H1 (cell line): ENCODE measurements at regions not wholly inside any gene's neighbourhood (a gene's known extent, or its start where the extent isn't known, plus 50 kb on each side); places are given as distances from the start of the nearest gene placed in this dataset.

Source experiments
- CHD2 ChIP-seq: IDR thresholded peaks from 2 replicates; pipeline ENCODE4 v1.6.1; 2012; ENCODE audit warnings: low read length, improper control_type of control experiment
- CREB1 ChIP-seq: IDR thresholded peaks from 2 replicates; pipeline ENCODE4 v1.6.1; 2012; ENCODE audit warnings: inconsistent platforms
- KDM5A ChIP-seq: fragments of 200-600 bp; IDR thresholded peaks from 2 replicates; pipeline ENCODE4 v1.7.1; 2012; ENCODE audit warnings: mild to moderate bottlenecking, low read length, inconsistent platforms, mixed read lengths
- NRF1 ChIP-seq: IDR thresholded peaks from 2 replicates; pipeline ENCODE4 v1.6.1; 2011; ENCODE audit warnings: mild to moderate bottlenecking, low read depth, low read length, improper control_type of control experiment
- RFX5 ChIP-seq: IDR thresholded peaks from 2 replicates; pipeline ENCODE4 v1.6.1; 2011; ENCODE audit warnings: low read depth, low read length, improper control_type of control experiment, borderline replicate concordance
- RNF2 ChIP-seq: fragments of 200-900, 300-1000 bp; sonication (generic); IDR thresholded peaks from 2 replicates; pipeline ENCODE4 v1.7.1; 2016; ENCODE audit warnings: borderline replicate concordance, low read depth, mild to moderate bottlenecking, antibody characterized with exemption, low read length; ENCODE audit not compliant: poor library complexity, severe bottlenecking; ENCODE audit errors: missing control alignments
- SP2 ChIP-seq: IDR thresholded peaks from 2 replicates; pipeline ENCODE4 v1.6.1; 2012; ENCODE audit warnings: mild to moderate bottlenecking, low read length, inconsistent platforms
- ZNF274 ChIP-seq: IDR thresholded peaks from 2 replicates; pipeline ENCODE4 v1.7.0; 2012; ENCODE audit warnings: low read length, borderline replicate concordance; ENCODE audit errors: extremely low read depth
- TF ChIP-seq, protein P1 (sequence below): fragments of 300-600 bp; sonication (generic); IDR thresholded peaks from 2 replicates; pipeline ENCODE4 v1.7.1; 2012; ENCODE audit warnings: low read length, moderate library complexity, mild to moderate bottlenecking, inconsistent platforms; ENCODE audit not compliant: insufficient replicate concordance

DNA sequence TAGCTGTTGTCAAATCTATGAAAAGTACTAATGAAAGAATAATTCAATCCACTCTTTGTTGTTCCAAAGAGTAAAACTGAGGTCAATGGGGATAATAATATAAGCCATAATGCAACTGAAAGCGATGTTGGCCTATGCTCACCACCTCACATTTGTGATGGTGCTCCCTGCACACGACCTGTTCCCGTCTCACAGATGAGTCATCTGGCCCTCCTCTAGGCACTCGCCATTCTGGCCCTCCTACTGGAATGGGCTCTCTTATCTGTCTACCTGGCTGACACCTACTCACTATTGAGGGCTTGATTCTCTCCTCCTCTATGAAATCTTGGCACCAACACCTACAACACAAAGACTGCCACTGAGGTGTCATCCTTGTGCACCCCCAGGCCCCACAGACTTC, 585.9 kb upstream of the ID2 start (continued):
- TF ChIP-seq, protein P1, sequence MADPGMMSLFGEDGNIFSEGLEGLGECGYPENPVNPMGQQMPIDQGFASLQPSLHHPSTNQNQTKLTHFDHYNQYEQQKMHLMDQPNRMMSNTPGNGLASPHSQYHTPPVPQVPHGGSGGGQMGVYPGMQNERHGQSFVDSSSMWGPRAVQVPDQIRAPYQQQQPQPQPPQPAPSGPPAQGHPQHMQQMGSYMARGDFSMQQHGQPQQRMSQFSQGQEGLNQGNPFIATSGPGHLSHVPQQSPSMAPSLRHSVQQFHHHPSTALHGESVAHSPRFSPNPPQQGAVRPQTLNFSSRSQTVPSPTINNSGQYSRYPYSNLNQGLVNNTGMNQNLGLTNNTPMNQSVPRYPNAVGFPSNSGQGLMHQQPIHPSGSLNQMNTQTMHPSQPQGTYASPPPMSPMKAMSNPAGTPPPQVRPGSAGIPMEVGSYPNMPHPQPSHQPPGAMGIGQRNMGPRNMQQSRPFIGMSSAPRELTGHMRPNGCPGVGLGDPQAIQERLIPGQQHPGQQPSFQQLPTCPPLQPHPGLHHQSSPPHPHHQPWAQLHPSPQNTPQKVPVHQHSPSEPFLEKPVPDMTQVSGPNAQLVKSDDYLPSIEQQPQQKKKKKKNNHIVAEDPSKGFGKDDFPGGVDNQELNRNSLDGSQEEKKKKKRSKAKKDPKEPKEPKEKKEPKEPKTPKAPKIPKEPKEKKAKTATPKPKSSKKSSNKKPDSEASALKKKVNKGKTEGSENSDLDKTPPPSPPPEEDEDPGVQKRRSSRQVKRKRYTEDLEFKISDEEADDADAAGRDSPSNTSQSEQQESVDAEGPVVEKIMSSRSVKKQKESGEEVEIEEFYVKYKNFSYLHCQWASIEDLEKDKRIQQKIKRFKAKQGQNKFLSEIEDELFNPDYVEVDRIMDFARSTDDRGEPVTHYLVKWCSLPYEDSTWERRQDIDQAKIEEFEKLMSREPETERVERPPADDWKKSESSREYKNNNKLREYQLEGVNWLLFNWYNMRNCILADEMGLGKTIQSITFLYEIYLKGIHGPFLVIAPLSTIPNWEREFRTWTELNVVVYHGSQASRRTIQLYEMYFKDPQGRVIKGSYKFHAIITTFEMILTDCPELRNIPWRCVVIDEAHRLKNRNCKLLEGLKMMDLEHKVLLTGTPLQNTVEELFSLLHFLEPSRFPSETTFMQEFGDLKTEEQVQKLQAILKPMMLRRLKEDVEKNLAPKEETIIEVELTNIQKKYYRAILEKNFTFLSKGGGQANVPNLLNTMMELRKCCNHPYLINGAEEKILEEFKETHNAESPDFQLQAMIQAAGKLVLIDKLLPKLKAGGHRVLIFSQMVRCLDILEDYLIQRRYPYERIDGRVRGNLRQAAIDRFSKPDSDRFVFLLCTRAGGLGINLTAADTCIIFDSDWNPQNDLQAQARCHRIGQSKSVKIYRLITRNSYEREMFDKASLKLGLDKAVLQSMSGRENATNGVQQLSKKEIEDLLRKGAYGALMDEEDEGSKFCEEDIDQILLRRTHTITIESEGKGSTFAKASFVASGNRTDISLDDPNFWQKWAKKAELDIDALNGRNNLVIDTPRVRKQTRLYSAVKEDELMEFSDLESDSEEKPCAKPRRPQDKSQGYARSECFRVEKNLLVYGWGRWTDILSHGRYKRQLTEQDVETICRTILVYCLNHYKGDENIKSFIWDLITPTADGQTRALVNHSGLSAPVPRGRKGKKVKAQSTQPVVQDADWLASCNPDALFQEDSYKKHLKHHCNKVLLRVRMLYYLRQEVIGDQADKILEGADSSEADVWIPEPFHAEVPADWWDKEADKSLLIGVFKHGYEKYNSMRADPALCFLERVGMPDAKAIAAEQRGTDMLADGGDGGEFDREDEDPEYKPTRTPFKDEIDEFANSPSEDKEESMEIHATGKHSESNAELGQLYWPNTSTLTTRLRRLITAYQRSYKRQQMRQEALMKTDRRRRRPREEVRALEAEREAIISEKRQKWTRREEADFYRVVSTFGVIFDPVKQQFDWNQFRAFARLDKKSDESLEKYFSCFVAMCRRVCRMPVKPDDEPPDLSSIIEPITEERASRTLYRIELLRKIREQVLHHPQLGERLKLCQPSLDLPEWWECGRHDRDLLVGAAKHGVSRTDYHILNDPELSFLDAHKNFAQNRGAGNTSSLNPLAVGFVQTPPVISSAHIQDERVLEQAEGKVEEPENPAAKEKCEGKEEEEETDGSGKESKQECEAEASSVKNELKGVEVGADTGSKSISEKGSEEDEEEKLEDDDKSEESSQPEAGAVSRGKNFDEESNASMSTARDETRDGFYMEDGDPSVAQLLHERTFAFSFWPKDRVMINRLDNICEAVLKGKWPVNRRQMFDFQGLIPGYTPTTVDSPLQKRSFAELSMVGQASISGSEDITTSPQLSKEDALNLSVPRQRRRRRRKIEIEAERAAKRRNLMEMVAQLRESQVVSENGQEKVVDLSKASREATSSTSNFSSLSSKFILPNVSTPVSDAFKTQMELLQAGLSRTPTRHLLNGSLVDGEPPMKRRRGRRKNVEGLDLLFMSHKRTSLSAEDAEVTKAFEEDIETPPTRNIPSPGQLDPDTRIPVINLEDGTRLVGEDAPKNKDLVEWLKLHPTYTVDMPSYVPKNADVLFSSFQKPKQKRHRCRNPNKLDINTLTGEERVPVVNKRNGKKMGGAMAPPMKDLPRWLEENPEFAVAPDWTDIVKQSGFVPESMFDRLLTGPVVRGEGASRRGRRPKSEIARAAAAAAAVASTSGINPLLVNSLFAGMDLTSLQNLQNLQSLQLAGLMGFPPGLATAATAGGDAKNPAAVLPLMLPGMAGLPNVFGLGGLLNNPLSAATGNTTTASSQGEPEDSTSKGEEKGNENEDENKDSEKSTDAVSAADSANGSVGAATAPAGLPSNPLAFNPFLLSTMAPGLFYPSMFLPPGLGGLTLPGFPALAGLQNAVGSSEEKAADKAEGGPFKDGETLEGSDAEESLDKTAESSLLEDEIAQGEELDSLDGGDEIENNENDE: no peak
- TF ChIP-seq KDM5A: no peak
- TF ChIP-seq CHD2: no peak
- TF ChIP-seq ZNF274: no peak
- no peak for TF ChIP-seq RNF2
- no peak for TF ChIP-seq SP2
- no peak for TF ChIP-seq RFX5
- no peak for TF ChIP-seq NRF1
- TF ChIP-seq CREB1: no peak
